ENCODE measurements at regions not wholly inside any gene's neighbourhood (a gene's known extent, or its start where the extent isn't known, plus 50 kb on each side); places are given as distances from the start of the nearest gene placed in this dataset.

DNA sequence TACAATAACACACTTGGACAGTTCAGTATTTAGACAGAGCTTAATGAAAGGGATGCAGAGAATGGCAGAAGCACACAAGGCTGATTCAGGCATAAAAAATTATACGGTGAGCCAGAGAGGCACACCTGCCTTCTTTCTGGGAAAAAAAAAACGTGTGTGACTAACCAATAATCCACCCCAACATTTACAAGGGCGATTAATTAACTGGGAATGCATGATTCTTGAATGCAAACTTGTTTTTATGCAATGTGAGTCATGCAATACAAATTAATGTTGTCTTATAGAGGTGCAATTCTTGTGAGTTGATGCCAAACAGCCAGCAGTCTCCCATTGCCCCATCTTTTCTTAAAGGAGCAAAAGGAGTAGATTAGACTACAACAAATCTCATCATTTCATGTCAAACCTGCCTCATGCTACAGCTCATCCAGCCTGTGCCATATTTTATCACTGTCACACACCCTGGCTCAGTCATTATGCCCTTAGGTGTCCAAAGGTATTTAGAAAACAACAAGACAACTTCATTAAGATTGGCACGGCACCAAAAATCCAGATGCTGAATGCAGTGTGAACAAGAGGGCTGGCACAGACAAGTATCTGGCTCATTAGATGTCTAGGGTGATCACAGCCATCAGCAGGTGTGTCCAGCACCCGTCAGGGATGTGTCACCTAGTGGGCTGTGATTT, 721.1 kb downstream of the EFNB2 start (continued):
- TF ChIP-seq, protein P1, sequence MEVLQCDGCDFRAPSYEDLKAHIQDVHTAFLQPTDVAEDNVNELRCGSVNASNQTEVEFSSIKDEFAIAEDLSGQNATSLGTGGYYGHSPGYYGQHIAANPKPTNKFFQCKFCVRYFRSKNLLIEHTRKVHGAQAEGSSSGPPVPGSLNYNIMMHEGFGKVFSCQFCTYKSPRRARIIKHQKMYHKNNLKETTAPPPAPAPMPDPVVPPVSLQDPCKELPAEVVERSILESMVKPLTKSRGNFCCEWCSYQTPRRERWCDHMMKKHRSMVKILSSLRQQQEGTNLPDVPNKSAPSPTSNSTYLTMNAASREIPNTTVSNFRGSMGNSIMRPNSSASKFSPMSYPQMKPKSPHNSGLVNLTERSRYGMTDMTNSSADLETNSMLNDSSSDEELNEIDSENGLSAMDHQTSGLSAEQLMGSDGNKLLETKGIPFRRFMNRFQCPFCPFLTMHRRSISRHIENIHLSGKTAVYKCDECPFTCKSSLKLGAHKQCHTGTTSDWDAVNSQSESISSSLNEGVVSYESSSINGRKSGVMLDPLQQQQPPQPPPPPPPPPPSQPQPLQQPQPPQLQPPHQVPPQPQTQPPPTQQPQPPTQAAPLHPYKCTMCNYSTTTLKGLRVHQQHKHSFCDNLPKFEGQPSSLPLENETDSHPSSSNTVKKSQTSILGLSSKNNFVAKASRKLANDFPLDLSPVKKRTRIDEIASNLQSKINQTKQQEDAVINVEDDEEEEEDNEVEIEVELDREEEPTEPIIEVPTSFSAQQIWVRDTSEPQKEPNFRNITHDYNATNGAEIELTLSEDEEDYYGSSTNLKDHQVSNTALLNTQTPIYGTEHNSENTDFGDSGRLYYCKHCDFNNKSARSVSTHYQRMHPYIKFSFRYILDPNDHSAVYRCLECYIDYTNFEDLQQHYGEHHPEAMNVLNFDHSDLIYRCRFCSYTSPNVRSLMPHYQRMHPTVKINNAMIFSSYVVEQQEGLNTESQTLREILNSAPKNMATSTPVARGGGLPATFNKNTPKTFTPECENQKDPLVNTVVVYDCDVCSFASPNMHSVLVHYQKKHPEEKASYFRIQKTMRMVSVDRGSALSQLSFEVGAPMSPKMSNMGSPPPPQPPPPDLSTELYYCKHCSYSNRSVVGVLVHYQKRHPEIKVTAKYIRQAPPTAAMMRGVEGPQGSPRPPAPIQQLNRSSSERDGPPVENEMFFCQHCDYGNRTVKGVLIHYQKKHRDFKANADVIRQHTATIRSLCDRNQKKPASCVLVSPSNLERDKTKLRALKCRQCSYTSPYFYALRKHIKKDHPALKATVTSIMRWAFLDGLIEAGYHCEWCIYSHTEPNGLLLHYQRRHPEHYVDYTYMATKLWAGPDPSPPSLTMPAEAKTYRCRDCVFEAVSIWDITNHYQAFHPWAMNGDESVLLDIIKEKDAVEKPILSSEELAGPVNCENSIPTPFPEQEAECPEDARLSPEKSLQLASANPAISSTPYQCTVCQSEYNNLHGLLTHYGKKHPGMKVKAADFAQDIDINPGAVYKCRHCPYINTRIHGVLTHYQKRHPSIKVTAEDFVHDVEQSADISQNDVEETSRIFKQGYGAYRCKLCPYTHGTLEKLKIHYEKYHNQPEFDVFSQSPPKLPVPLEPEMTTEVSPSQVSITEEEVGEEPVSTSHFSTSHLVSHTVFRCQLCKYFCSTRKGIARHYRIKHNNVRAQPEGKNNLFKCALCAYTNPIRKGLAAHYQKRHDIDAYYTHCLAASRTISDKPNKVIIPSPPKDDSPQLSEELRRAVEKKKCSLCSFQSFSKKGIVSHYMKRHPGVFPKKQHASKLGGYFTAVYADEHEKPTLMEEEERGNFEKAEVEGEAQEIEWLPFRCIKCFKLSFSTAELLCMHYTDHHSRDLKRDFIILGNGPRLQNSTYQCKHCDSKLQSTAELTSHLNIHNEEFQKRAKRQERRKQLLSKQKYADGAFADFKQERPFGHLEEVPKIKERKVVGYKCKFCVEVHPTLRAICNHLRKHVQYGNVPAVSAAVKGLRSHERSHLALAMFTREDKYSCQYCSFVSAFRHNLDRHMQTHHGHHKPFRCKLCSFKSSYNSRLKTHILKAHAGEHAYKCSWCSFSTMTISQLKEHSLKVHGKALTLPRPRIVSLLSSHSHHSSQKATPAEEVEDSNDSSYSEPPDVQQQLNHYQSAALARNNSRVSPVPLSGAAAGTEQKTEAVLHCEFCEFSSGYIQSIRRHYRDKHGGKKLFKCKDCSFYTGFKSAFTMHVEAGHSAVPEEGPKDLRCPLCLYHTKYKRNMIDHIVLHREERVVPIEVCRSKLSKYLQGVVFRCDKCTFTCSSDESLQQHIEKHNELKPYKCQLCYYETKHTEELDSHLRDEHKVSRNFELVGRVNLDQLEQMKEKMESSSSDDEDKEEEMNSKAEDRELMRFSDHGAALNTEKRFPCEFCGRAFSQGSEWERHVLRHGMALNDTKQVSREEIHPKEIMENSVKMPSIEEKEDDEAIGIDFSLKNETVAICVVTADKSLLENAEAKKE (CRISPR knock-in tag; IDR thresholded peaks at IDR 0.05), result no peak
- TF ChIP-seq NANOG (IDR thresholded peaks at IDR 0.05; ENCODE audit: borderline replicate concordance) (no peak), JUNB (IDR thresholded peaks at IDR 0.05; ENCODE audit: unreplicated experiment) (no peak)

DNA sequence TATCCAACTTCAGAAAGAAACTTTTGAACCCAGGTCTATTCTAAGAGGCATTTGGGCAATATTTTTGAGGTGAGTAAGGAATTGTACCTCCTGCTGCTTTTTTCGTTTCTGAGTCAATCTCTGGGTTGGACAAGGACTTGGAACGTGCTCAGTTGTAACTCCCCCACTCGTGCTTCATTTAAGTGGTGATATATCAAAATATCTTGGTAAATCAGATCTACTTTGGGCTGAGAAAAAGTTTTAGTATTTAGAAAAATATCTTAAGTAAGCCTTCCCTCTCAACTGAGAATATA, 728.9 kb downstream of the EFNB2 start:
- Histone ChIP-seq H3K4me1 (ENCODE audit: insufficient read depth) (no peaks in the 10 kb centered on the region), H3K27ac (ENCODE audit: low read depth) (no peak overlapping the region), H3K36me3 (ENCODE audit: insufficient read depth) (no peaks in the 10 kb centered on the region), H3K9me2 (ENCODE audit: insufficient read depth) (peaks cover 6% of the 10 kb centered on the region; the same call in 1 of the 2 replicates), H3K4me3 (no peak overlapping the region), H2AFZ (no peak overlapping the region), H3F3A (replicated peaks; ENCODE audit: low read depth) (no peaks in the 10 kb centered on the region), H3K79me2 (replicated peaks; ENCODE audit: insufficient read depth) (no peaks in the 10 kb centered on the region), H3K27me3 (ENCODE audit: insufficient read depth) (no peaks in the 10 kb centered on the region), H4K20me1 (replicated peaks; ENCODE audit: insufficient read depth) (no peaks in the 10 kb centered on the region), H3K4me2 (no peak overlapping the region)
- Mint-ChIP-seq H3K27me3 (ENCODE audit: insufficient read depth, low read depth, poor library complexity) (no peaks in the 10 kb centered on the region), H3K9me3 (peaks cover 3% of the 10 kb centered on the region; the same call in 1 of the 3 replicates), H3K4me1 (no peaks in the 10 kb centered on the region), H3K27ac (no peak overlapping the region), H3K4me3 (no peak overlapping the region), H3K36me3 (ENCODE audit: low read depth) (no peaks in the 10 kb centered on the region)
- no peak for DNase-seq (ENCODE audit: low spot score)
- no peak for ATAC-seq
- TF ChIP-seq ETS1 (IDR thresholded peaks at IDR 0.05) (no peak), REST (IDR thresholded peaks at IDR 0.05; ENCODE audit: unreplicated experiment) (no peak), CREB1 (CRISPR knock-in tag; IDR thresholded peaks at IDR 0.05; ENCODE audit: low read depth) (no peak), EZH2 (IDR thresholded peaks at IDR 0.05; ENCODE audit: low read depth, unreplicated experiment) (no peak), EZH2phosphoT487 (IDR thresholded peaks at IDR 0.05; ENCODE audit: unreplicated experiment) (no peak), NANOG (IDR thresholded peaks at IDR 0.05; ENCODE audit: borderline replicate concordance) (no peak), STAT1 (IDR thresholded peaks at IDR 0.05; ENCODE audit: unreplicated experiment) (no peak)
- TF ChIP-seq, protein P2, sequence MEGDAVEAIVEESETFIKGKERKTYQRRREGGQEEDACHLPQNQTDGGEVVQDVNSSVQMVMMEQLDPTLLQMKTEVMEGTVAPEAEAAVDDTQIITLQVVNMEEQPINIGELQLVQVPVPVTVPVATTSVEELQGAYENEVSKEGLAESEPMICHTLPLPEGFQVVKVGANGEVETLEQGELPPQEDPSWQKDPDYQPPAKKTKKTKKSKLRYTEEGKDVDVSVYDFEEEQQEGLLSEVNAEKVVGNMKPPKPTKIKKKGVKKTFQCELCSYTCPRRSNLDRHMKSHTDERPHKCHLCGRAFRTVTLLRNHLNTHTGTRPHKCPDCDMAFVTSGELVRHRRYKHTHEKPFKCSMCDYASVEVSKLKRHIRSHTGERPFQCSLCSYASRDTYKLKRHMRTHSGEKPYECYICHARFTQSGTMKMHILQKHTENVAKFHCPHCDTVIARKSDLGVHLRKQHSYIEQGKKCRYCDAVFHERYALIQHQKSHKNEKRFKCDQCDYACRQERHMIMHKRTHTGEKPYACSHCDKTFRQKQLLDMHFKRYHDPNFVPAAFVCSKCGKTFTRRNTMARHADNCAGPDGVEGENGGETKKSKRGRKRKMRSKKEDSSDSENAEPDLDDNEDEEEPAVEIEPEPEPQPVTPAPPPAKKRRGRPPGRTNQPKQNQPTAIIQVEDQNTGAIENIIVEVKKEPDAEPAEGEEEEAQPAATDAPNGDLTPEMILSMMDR (conservative IDR thresholded peaks at IDR 0.05; ENCODE audit: low read depth in 2 of 2), result no peak

Data from GM23338 (cell line).